Mucosa of descending colon (tissue), 3 donors: ENCODE measurements at regions not wholly inside any gene's neighbourhood (a gene's known extent, or its start where the extent isn't known, plus 50 kb on each side); places are given as distances from the start of the nearest gene placed in this dataset.

Experiments used
- ATAC-seq: fragments of 200-7000 bp; cut with Tn5 transposase; one replicate; pipeline ENCODE4 v1.9.1; 2020; ENCODE audit warnings: mild to moderate bottlenecking, moderate library complexity
- DNase-seq, 3 donors: peaks; one replicate each; pipeline ENCODE4 v3.0.0-alpha.2; 2020
- H3K36me3 ChIP-seq: fragments of 200-600 bp; one replicate; pipeline ENCODE4 v1.8.0; 2021; ENCODE audit warnings: low read depth, mild to moderate bottlenecking
- H3K4me1 ChIP-seq: fragments of 200-600 bp; one replicate; pipeline ENCODE4 v1.8.0; 2021; ENCODE audit warnings: low read depth, mild to moderate bottlenecking
- H3K4me3 ChIP-seq: fragments of 200-600 bp; one replicate; pipeline ENCODE4 v1.8.0; 2021; ENCODE audit warnings: mild to moderate bottlenecking
- H3K9me3 ChIP-seq: fragments of 200-600 bp; one replicate; pipeline ENCODE4 v1.8.0; 2021; ENCODE audit warnings: mild to moderate bottlenecking
- CTCF ChIP-seq: fragments of 200-600 bp; IDR thresholded peaks from one replicate; pipeline ENCODE4 v1.8.0; 2022; ENCODE audit warnings: antibody characterized with exemption, mild to moderate bottlenecking
- intact Hi-C, 2 donors: fragments of 100-400 bp; cut with DNase I in 1 of 2; cut with micrococcal nuclease in 1 of 2; formaldehyde crosslinking; loops; one replicate each; pipeline versions ENCODE4 v1.11.0 to v1.11.1; 2022; cut with DNase I, micrococcal nuclease
- donor health status: DM: no; HTN: no; CAD: no; lungs with moderate emphysema.
- donor health status: DM: no; HTN: no; CAD: no.
- donor health status: DM: no; HTN: yes; CAD: no.

GRCh38 chr13:29929062-29929847 is 78.8 kb upstream of the UBL3 start:
- Histone ChIP-seq H3K4me1 (peaks cover 19% of the 10 kb centered on the region), H3K9me3 (no peaks in the 10 kb centered on the region), H3K36me3 (no peaks in the 10 kb centered on the region), H3K4me3 (no peak overlapping the region)
- ATAC-seq = no peak
- TF ChIP-seq CTCF = no peak
- intact Hi-C loops = loop anchor here in 1 of 2 donors (10.0 kb wide), 1 partner anchor 186 kb away; no protein-coding TSS in a partner anchor
- no peak for DNase-seq

DNA sequence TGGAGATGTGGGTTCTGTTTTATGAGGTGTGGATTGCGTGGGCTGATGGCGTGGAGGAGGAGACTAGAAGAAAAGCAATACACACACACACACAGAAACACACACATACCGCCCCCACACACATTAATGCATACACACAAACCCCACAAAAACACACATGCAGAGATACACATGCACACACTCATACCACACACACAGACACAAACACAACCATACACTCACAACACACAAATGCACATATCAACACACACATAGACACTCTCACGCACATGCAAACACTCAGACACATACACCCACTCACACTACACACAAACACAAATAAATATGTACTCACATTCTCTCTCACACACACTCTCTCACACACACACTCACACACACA is 75.7 kb upstream of the UBL3 start:
- H3K36me3 ChIP-seq = no peaks in the 10 kb centered on the region
- intact Hi-C loops = loop anchor here in 1 of 2 donors (10.0 kb wide), 1 partner anchor 189 kb away; no protein-coding TSS in a partner anchor
- H3K9me3 ChIP-seq = no peaks in the 10 kb centered on the region
- no peak overlapping the region for H3K4me3 ChIP-seq
- TF ChIP-seq CTCF = no peak
- peaks cover 30% of the 10 kb centered on the region for H3K4me1 ChIP-seq
- ATAC-seq (no peak), DNase-seq (no peak)

DNA sequence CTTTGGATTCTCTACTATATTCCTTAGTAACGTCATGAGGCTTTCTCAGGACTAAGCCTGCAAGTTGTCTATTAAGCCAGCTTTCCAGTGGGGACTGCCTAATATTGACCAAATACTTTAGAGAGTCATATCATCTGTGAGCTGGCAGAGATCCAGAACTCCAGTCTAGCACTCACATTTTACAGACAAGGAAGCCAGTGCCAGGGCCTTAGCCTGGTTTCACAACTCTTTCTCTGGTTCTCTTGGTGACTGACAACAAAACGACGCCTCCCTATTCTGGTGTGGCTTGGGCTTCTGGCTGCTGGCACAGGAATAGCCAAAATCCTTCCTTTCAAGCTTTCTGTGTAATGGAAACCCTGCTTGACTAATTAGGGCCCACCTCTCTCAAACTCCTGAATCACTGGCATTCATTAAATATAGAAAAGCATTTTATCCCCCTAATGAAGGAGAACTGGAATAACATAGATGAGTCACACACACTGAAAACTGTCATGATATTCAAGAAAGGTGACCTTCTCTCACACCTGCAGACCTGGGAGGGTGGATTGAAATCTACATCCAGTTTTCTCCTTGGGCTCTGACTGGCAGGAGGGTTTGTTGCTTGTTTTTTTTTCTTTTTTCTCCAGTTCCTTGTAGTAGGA is 75.2 kb upstream of the UBL3 start:
- intact Hi-C loops = loop anchor here in 1 of 2 donors (10.0 kb wide), 1 partner anchor 189 kb away; no protein-coding TSS in a partner anchor
- Histone ChIP-seq H3K9me3 (no peaks in the 10 kb centered on the region), H3K36me3 (no peaks in the 10 kb centered on the region), H3K4me1 (peaks cover 30% of the 10 kb centered on the region), H3K4me3 (no peak overlapping the region)
- peak in 1 of 3 donors; percentile 84 for DNase-seq
- no peak for TF ChIP-seq CTCF
- peak; percentile 72 for ATAC-seq

DNA sequence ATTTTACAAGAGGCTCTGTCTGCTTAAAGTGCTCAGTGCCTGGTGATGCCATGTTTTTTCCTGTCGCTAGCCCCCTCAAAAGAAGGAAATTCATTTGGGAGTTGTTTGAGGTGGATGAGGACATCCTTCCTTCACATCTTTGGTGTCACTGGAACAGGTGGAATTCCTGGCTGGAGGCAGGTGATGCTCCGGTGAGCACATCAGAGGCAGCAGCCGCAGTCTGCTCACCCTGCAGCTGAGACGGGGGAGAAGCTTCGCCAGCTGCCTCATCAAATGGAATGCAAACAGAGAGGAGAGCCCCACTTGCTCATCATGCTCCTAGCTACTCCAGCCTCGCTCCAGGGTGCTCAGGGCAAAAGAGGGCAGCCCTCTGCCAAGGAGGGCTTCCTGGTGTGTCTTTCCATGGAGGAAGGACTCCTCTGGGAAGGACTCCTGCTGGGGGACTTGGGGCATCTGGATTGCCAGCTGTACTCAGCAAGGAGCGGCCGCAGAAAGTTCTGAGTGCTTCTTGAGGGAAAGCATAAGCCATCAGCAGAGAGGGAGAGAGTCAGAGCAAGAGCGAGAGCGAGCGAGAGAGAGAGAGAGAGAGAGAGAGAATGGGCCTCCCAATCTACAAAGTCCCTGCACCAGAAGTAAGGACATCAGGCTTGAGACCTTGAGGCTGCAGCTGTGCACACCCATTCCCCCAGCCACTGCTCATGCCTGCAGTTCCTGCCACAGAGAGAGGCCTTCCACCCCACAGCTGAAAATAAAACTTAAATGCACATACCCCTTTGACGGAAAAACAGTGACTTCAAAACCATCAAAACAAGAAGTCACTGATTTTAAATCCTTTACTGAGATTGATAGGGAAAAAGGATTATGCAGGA is 74.3 kb upstream of the UBL3 start:
- no peaks in the 10 kb centered on the region for H3K9me3 ChIP-seq
- TF ChIP-seq CTCF = no peak
- no peak for ATAC-seq
- peaks cover 30% of the 10 kb centered on the region for H3K4me1 ChIP-seq
- no peaks in the 10 kb centered on the region for H3K36me3 ChIP-seq
- intact Hi-C loops = loop anchor here in 1 of 2 donors (5.0 to 10.0 kb wide), 2 partner anchors 77 to 190 kb away; no protein-coding TSS in a partner anchor
- H3K4me3 ChIP-seq = no peak overlapping the region
- peak in 1 of 3 donors; percentile 43 for DNase-seq
